Stimulated activated naive CD8-positive, alpha-beta T cell treated with anti-CD3 and anti-CD28 coated beads, Interleukin-15, Interleukin-2, amounts not matched to agents 100 ng/mL and 50 ng/mL, for 24 hours (primary cell): ENCODE measurements at regions not wholly inside any gene's neighbourhood (a gene's known extent, or its start where the extent isn't known, plus 50 kb on each side); places are given as distances from the start of the nearest gene placed in this dataset.

Experiments
- H3K27ac Mint-ChIP-seq: one replicate; pipeline ENCODE4 v1.8.0; 2021; ENCODE audit warnings: mild to moderate bottlenecking, mixed read lengths
- H3K27me3 Mint-ChIP-seq: one replicate; pipeline ENCODE4 v1.8.0; 2021; ENCODE audit warnings: mixed read lengths
- H3K36me3 Mint-ChIP-seq: one replicate; pipeline ENCODE4 v1.8.0; 2021; ENCODE audit warnings: low read depth, mixed read lengths
- H3K4me1 Mint-ChIP-seq: one replicate; pipeline ENCODE4 v1.8.0; 2021; ENCODE audit warnings: low read depth, mixed read lengths
- H3K4me3 Mint-ChIP-seq: one replicate; pipeline ENCODE4 v1.8.0; 2021; ENCODE audit warnings: mild to moderate bottlenecking, mixed read lengths
- H3K9me3 Mint-ChIP-seq: one replicate; pipeline ENCODE4 v1.8.0; 2021; ENCODE audit warnings: mixed read lengths

DNA sequence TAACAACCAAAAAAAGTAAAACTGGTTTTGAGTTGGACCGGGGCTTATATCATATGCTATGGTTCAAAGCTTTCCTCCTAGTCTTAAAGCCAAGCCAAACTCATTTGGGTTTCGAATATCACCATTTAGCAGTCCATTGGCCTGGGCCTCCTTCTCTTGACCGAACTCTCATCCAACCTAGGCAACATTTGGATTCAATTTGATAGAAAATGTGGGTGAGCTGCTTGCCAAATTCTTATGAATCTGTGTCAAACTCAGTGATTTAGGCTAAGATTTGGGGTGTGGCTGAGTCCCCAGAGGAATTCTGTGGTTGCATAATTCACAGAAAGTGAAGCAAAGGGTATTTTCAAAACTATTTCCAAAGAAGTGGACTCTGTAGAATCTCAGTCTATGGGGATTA is 83.7 kb downstream of the BLID start:
- Mint-ChIP-seq H3K27ac (no peak overlapping the region), H3K4me3 (no peak overlapping the region), H3K4me1 (no peaks in the 10 kb centered on the region), H3K9me3 (no peaks in the 10 kb centered on the region), H3K36me3 (no peaks in the 10 kb centered on the region), H3K27me3 (peaks cover 10% of the 10 kb centered on the region)

DNA sequence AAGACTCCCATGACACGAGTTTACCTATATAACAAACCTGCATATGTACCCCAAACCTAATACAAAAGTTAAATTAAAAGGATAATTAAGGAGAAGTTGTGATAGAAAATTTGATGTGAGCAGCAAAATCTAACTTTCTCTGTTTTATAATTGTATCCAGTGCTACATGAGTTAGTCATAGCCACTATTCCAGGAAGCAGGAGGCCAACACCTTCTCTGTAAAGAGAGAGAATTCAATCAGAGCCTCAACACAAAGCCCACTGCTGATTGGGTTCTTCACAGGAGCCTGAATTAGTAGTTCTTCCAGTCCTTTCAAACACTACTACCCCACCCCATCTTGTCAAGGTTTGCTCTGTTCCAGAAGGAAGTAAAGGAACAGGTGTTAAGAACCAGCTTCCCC is 84.2 kb downstream of the BLID start:
- H3K27me3 Mint-ChIP-seq, result peaks cover 10% of the 10 kb centered on the region

GRCh38 chr11:122030286-122030685 is 85.7 kb downstream of the BLID start:
- H3K4me1 Mint-ChIP-seq, result no peaks in the 10 kb centered on the region
- no peak overlapping the region for H3K27ac Mint-ChIP-seq
- peaks cover 10% of the 10 kb centered on the region for H3K27me3 Mint-ChIP-seq

More for the DNA sequence above, 84.2 kb downstream of the BLID start:
- H3K4me1 Mint-ChIP-seq, result no peaks in the 10 kb centered on the region
- H3K9me3 Mint-ChIP-seq, result no peaks in the 10 kb centered on the region
- H3K36me3 Mint-ChIP-seq, result no peaks in the 10 kb centered on the region
- H3K27ac Mint-ChIP-seq, result no peak overlapping the region
- no peak overlapping the region for H3K4me3 Mint-ChIP-seq

GRCh38 chr11:122028545-122028944 is 87.5 kb downstream of the BLID start:
- H3K9me3 Mint-ChIP-seq, result no peaks in the 10 kb centered on the region
- H3K4me1 Mint-ChIP-seq, result no peaks in the 10 kb centered on the region
- H3K27ac Mint-ChIP-seq, result no peak overlapping the region
- H3K36me3 Mint-ChIP-seq, result no peaks in the 10 kb centered on the region
- peaks cover 6% of the 10 kb centered on the region for H3K27me3 Mint-ChIP-seq
- H3K4me3 Mint-ChIP-seq, result no peak overlapping the region

More at GRCh38 chr11:122030286-122030685, 85.7 kb downstream of the BLID start:
- H3K36me3 Mint-ChIP-seq, result no peaks in the 10 kb centered on the region
- H3K9me3 Mint-ChIP-seq, result no peaks in the 10 kb centered on the region
- no peak overlapping the region for H3K4me3 Mint-ChIP-seq

GRCh38 chr11:122028036-122028435 is 88.0 kb downstream of the BLID start:
- H3K4me1 Mint-ChIP-seq, result no peaks in the 10 kb centered on the region
- H3K4me3 Mint-ChIP-seq, result no peak overlapping the region
- H3K27ac Mint-ChIP-seq, result no peak overlapping the region
- no peaks in the 10 kb centered on the region for H3K9me3 Mint-ChIP-seq
- peaks cover 6% of the 10 kb centered on the region for H3K27me3 Mint-ChIP-seq
- no peaks in the 10 kb centered on the region for H3K36me3 Mint-ChIP-seq

DNA sequence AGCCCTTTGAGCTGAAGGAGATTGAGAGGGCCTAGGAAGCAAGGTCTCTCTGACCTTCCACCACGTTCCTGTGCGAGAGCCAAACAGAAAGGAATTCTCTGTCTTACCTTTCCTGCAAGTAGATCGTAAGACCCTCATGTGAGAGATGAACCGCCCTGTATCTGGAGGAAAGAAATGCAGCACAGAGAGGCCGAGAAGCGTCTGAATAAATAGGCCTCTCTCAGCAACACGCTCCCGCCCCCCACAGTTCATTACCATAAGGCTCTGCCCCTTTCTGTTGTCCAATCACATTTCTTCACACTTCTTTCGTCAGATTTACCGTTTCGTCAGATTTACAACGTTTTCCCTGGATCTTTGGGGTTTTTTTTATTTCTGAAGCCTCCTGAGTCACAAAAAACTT is 90.3 kb downstream of the BLID start:
- no peak overlapping the region for H3K27ac Mint-ChIP-seq
- no peaks in the 10 kb centered on the region for H3K36me3 Mint-ChIP-seq
- H3K27me3 Mint-ChIP-seq, result peaks cover 14% of the 10 kb centered on the region
- no peak overlapping the region for H3K4me3 Mint-ChIP-seq
- no peaks in the 10 kb centered on the region for H3K9me3 Mint-ChIP-seq
- H3K4me1 Mint-ChIP-seq, result no peaks in the 10 kb centered on the region

DNA sequence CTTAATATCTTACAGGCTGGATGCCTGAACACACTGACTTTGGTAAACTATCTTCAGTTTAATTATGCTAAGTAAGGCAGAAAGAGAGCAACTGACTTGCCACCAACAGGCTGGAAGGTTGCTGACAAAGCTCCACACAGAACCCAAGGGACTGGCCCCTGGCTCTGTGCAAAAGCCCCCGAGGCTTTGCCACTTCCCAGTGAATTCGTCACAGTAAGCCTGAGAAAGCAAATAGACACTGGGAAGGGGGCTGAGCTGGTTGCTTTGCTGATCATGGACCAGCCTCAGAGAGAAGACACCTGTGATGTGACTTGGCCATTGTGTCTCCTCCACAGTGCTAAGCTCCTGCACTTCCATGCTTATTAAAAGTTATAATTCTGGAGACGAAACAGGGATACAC is 91.7 kb downstream of the BLID start:
- Mint-ChIP-seq H3K4me1 (no peaks in the 10 kb centered on the region), H3K9me3 (no peaks in the 10 kb centered on the region), H3K4me3 (no peak overlapping the region), H3K36me3 (no peaks in the 10 kb centered on the region), H3K27ac (no peak overlapping the region), H3K27me3 (peaks cover 14% of the 10 kb centered on the region)

DNA sequence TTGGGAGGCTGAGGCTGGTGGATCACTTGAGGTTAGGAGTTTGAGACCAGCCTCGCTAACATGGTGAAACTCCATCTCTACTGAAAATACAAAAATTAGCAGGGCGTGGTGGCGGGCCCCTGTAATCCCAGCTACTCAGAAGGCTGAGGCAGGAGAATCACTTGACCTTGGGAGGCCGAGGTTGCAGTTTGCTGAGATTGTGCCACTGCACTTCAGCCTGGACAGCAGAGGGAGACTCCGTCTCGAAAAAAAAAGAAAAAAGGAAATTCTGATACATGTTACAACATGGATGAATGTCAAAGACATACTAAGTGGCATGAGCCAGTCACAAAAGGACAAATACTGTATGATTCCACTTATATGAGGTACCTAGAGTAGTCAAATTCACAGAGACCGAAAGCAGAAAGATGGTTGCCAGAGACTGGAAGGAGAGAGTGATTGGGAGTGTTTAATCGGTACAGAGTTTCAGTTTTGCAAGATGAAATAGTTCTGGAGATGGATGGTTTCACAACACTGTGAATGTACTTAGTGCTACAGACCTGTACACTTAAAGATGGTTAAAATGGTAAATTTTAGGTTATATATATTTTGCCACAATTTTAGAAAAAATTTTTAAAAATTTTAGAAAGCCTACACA is 92.3 kb downstream of the BLID start:
- H3K27ac Mint-ChIP-seq, result no peak overlapping the region
- no peaks in the 10 kb centered on the region for H3K4me1 Mint-ChIP-seq
- peaks cover 14% of the 10 kb centered on the region for H3K27me3 Mint-ChIP-seq
- H3K4me3 Mint-ChIP-seq, result no peak overlapping the region
- H3K36me3 Mint-ChIP-seq, result no peaks in the 10 kb centered on the region
- H3K9me3 Mint-ChIP-seq, result no peaks in the 10 kb centered on the region

GRCh38 chr11:122022646-122023045 is 93.4 kb downstream of the BLID start:
- peaks cover 8% of the 10 kb centered on the region for H3K27me3 Mint-ChIP-seq
- H3K4me3 Mint-ChIP-seq, result no peak overlapping the region
- no peaks in the 10 kb centered on the region for H3K4me1 Mint-ChIP-seq
- no peaks in the 10 kb centered on the region for H3K9me3 Mint-ChIP-seq
- H3K36me3 Mint-ChIP-seq, result no peaks in the 10 kb centered on the region
- no peak overlapping the region for H3K27ac Mint-ChIP-seq

- Mint-ChIP-seq H3K4me1 (no peaks in the 10 kb centered on the region), H3K36me3 (no peaks in the 10 kb centered on the region), H3K4me3 (no peak overlapping the region), H3K27ac (no peak overlapping the region), H3K9me3 (no peaks in the 10 kb centered on the region), H3K27me3 (peaks cover 8% of the 10 kb centered on the region)
Observed at GRCh38 chr11:122020902-122021301, 95.1 kb downstream of the BLID start.

- H3K27ac Mint-ChIP-seq, result no peak overlapping the region
- H3K27me3 Mint-ChIP-seq, result peaks cover 8% of the 10 kb centered on the region
- no peaks in the 10 kb centered on the region for H3K36me3 Mint-ChIP-seq
- no peaks in the 10 kb centered on the region for H3K9me3 Mint-ChIP-seq
- H3K4me3 Mint-ChIP-seq, result no peak overlapping the region
- no peaks in the 10 kb centered on the region for H3K4me1 Mint-ChIP-seq
Observed at GRCh38 chr11:122019908-122020694, 95.9 kb downstream of the BLID start.

DNA sequence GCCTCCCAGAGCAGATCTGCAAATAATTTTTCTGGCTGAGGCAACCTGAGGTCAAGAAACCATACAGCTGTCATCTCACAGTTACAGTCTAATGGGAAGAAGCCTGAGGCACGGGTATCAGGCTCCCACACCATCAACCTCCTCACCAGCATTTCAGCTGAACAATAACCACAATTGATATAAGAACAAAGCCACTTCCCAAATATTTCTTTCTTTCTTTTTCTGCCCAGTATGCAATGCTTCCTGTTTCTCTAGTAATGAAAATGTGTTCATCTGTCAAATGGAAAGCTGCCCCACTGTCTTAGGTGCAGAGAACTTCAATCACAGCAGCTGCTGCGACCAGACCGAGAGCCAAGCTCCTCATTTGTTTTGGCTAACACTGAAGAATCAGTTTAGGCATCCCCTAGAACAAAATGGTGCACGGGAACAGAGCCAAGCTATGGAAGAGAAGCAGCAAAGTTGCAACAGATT is 108.4 kb downstream of the BLID start:
- Mint-ChIP-seq H3K4me1 (no peaks in the 10 kb centered on the region), H3K27ac (no peak overlapping the region), H3K36me3 (no peaks in the 10 kb centered on the region), H3K4me3 (no peak overlapping the region), H3K9me3 (no peaks in the 10 kb centered on the region), H3K27me3 (no peaks in the 10 kb centered on the region)

DNA sequence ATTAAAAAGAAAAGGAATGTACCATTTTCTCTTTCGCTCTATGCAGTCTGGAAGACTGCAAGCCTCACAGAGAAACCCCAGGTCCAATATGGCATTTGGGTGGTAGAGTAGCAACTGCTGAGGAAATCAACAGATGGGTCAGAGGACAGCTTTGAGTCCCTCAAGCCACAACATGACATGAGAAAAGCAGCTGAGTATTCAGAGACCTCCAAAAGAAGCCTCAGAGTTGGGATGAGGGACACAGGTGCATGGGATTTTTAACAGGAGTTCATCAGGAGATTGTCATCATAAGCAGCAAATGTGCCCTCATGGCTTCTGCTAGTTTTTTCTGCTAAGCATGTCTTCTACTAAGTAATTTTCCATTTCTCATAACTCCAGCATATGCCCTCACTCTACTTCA is 111.6 kb downstream of the BLID start:
- Mint-ChIP-seq H3K9me3 (no peaks in the 10 kb centered on the region), H3K36me3 (no peaks in the 10 kb centered on the region), H3K27ac (no peak overlapping the region), H3K4me3 (no peak overlapping the region), H3K27me3 (no peaks in the 10 kb centered on the region), H3K4me1 (no peaks in the 10 kb centered on the region)

DNA sequence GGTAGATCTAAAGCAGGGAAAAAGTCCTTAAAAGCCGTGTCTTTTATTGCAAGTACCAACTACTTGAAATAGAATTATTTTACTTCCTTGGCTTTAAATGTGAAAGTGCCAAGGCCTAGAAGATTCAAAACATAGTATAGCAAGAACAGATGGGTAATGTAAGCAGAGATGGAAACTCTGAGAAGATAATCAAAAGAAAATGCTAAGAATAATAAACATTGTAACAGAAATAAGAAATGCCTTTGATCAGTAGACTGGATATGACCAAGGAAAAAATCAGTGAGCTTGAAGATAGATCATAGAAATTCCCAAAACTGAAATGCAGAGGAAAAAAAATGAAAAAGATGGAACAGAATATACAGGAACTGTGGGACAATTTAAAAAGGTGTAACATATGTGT is 113.1 kb downstream of the BLID start:
- H3K27ac Mint-ChIP-seq, result no peak overlapping the region
- no peak overlapping the region for H3K4me3 Mint-ChIP-seq
- H3K36me3 Mint-ChIP-seq, result no peaks in the 10 kb centered on the region
- H3K9me3 Mint-ChIP-seq, result no peaks in the 10 kb centered on the region
- H3K4me1 Mint-ChIP-seq, result no peaks in the 10 kb centered on the region
- H3K27me3 Mint-ChIP-seq, result no peaks in the 10 kb centered on the region

- H3K9me3 Mint-ChIP-seq, result no peaks in the 10 kb centered on the region
- H3K27me3 Mint-ChIP-seq, result no peaks in the 10 kb centered on the region
- no peak overlapping the region for H3K4me3 Mint-ChIP-seq
- H3K27ac Mint-ChIP-seq, result no peak overlapping the region
- H3K36me3 Mint-ChIP-seq, result no peaks in the 10 kb centered on the region
- no peaks in the 10 kb centered on the region for H3K4me1 Mint-ChIP-seq
Observed at GRCh38 chr11:122002047-122002446, 114.0 kb downstream of the BLID start.

- H3K36me3 Mint-ChIP-seq, result no peaks in the 10 kb centered on the region
- no peak overlapping the region for H3K27ac Mint-ChIP-seq
- peaks cover under 1% of the 10 kb centered on the region for H3K9me3 Mint-ChIP-seq
- no peak overlapping the region for H3K4me3 Mint-ChIP-seq
- H3K4me1 Mint-ChIP-seq, result no peaks in the 10 kb centered on the region
- no peaks in the 10 kb centered on the region for H3K27me3 Mint-ChIP-seq
Observed at GRCh38 chr11:121999651-122000050, 116.4 kb downstream of the BLID start.
